Eye (tissue), 1 donor: ENCODE measurements at regions not wholly inside any gene's neighbourhood (a gene's known extent, or its start where the extent isn't known, plus 50 kb on each side); places are given as distances from the start of the nearest gene placed in this dataset.

ENCODE experiments used
- DNase-seq: peaks from one replicate; pipeline ENCODE4 v3.0.0-alpha.2; 2015

DNA sequence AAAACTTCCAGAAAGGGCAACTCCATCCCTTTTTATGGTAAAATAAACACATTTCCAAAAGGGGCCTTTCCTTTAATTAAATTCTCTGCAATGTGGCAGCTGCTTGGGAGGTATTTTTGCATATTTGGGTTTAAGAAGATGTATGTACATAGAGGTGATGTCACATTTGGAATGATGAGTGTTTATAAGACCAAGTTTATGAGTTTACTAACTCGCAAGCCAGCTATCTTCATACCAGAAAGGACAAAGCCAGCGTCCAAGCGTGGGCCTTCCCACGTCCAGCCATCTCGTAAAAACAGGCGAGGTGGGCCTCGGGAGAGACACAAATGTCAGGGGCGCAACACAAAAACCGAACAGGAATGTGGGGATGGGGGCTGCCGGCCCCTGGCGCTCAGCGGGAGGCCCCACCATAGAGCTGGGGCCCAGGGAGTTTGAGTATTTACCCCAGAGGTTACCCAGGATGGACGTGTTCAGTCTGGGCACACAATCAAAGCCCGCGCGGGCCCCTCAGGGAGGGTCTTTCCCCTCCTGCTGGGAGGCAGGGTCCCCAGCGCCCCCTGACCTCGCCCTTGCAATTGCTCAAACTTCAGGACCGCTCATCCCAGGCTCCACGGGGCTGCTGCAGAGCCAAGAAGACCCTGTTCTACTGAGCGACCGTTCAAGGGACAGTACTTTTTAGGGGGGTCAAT is 137.3 kb downstream of the TWIST2 start:
- DNase-seq, result no peak

DNA sequence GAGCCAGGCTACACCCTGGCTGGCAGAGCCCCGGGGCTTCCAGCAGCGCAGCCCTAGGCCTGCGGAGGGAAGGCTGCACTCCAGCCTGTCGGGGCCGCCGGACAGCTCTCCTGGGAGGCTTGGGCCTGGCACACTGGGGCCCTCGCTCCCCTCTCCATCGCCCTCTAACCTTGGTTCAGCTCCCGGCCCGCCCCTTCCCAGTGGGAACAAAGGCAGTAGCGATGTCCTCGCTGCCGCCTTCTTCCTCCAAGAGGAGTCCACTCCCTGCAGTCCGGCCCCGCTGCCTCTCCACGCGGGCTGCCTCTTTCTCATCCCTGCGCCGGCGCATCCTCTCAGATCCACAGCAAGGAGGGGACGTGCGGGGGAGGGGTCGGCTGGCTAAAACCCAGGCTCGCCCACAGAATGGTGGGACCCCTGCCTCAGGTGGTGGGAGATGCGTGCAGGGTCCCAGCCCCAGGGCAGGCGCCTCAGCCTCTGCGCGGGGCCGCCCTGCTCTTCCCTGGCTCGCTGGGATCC is 138.1 kb downstream of the TWIST2 start:
- no peak for DNase-seq

DNA sequence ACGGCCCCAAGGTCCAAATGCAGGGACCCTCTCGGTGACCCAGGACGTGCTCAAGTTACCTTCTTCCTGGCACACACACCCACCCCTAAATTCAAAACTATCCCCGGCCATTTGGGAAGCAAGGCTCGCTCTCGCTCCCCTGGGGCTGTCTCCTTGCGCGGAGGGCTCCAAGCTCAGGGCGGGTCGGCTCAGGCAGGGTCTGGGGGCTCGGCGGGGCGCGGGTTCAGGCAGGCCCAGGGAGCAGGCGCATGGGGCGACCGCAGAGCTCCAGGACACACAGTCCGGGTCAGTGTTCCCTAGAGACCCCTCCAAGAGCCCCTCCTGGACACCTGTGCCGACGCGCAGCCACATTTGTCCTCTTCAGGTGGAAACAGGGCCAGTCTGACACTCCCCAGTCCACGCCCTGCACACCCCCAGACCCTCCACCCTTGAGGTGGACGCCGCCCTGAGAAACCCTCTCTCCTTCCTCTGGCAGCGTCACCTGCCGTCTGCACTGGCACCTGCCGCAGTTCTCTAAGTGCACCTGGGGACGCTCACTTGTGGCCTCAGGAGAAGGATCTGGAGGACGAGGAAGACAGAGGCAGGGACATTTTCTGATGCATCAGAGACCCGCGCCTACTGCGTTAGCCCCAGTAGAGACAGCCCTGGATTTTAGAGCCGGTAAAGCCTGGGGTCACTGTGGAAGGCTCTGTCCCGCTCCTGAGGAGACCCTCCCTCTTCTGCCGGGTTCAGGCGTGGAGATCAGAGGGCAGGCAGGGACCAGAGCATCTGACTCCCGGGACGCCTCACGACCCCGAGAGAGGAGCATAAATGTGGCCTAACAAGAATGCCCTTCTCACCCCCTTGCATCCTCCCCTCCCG is 138.8 kb downstream of the TWIST2 start:
- no peak for DNase-seq

DNA sequence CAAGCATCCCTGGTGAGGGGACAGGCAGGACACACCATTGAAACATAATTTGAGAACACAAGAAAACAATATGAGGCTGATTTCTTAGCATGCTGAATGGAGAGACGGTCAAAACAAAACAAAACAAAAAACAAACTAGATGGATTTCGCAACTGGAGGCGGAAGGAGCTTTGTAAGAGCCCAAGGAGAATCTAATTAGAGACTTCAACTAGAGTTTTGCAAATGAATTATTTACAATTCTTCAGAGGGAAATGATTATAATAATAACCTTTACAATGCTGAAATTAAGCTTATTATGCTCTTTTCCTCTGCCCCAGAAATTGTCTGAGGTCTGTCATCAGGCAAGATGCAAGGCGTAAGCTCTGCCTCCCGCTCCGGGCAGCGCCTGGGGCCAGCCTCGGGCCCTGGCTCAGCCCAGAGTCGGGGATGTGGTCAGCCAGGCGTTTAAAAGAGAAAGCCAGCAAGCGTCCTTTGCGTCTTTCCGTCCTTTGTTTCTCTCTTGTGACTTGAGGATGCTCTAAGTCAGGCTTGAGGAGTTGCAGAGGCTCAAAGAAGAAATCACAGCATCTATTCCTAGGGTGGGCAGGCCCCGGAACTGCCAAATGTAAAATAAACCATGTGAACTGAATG is 139.6 kb downstream of the TWIST2 start:
- DNase-seq, result peak; percentile 68

DNA sequence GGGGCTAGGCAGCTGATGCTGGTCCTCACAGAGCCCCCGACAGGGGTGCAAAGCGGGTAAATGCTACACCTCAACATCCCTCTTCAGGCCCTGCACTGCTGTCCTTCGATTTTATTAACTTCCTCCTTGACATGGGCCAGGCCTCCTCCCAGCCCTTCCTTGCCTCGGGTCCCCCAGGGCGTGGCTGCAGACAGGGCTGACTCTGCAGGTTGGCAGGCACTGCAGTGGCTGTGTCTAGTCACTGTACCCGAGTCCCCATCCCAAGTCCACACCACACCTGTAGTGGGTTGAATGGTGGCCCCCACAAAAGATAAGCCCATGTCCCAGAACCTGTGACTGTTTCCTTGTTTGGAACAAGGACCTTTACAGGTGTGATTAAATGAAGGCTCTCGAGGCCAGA is 140.2 kb downstream of the TWIST2 start:
- no peak for DNase-seq

DNA sequence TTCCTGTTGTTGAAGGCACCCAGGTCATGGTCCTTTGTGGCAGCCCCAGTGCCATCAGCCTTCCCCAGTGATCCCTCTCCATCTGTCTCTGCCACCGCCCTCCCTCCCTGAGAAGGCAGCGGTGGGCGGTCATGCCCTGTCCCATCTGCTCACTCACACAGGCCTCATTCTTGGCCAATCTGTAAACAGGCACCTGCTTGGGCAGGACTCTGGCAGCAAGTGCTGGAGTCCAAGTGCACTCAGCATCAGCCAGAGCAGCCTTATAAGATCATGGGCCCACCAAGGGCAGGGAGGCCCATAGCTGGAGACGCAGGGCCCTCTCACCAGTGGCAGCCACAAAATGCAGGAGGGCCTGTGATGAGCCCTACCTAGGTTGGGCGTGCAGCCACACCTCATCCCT is 140.9 kb downstream of the TWIST2 start:
- no peak for DNase-seq

DNA sequence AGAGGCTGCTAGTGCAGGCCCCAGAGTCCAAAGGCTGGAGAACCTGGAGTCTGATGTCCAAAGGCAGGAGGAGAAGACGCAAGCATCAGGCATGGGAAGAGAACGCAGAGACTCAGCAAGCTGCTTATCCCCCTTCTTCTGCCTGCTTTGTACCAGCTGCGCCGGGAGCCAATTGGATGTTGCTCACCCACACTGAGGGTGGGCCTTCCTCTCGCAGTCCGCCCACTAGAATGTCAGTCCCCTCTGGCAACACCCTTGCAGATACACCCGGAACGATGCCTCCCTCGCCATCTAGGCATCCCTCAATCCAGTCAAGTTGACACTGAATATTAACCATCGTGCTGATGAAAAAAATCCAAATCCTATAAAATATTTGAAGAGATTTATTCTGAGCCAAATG is 141.6 kb downstream of the TWIST2 start:
- no peak for DNase-seq

DNA sequence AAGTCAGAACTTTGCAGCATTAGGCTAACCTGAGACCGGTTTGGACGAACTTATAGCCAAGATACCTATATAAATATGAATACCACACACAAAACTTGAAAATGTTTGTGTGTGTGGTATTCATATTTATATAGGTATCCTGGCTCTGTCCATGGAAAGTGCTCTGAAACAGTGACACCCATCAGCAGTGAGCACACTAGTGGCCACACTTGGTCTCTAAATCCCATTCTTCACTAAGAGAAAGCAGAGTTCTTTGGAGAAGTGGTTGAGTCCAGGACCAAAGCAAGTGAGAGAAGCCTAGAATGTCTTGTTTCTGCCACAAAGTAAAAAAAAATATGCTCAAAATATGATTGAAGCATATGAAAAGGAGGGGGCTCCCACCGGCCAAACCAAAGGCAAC is 146.5 kb downstream of the TWIST2 start:
- DNase-seq, result no peak

DNA sequence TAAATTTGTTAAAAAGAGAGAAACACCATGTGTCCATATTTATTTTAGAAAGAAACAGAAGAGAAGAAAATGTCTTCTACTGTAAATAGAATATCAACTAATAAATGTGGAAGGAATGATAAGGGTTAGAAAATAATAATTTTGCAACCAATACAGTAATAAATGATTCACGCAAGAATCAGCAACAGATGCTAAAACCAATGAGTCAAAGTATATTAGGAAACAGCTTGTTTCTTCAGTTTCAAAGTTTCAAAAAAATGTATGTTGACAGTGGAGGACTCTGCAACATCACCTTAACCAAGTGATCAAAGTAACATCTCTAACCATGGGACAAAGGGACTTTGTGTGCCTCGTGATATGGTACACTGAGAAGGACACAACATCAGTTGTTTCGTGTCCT is 147.0 kb downstream of the TWIST2 start:
- no peak for DNase-seq

DNA sequence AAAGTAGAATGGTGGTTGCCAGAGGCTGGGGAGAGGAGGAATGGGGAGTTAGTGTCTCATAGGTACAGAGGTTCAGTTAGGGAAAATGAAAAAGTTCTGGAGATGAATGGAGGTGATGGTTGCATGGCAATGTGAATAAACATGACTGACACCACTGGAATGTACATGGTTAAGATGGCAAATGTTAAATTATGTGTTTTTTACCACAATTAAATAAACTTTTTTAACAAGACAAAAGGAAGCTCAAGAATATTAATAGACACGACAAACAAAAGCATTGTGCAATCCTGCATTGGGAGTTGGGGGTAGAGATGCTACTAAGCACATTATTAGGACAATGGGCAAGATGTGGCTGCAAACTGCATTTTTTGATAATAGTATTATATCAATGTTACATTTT is 147.7 kb downstream of the TWIST2 start:
- DNase-seq, result no peak

DNA sequence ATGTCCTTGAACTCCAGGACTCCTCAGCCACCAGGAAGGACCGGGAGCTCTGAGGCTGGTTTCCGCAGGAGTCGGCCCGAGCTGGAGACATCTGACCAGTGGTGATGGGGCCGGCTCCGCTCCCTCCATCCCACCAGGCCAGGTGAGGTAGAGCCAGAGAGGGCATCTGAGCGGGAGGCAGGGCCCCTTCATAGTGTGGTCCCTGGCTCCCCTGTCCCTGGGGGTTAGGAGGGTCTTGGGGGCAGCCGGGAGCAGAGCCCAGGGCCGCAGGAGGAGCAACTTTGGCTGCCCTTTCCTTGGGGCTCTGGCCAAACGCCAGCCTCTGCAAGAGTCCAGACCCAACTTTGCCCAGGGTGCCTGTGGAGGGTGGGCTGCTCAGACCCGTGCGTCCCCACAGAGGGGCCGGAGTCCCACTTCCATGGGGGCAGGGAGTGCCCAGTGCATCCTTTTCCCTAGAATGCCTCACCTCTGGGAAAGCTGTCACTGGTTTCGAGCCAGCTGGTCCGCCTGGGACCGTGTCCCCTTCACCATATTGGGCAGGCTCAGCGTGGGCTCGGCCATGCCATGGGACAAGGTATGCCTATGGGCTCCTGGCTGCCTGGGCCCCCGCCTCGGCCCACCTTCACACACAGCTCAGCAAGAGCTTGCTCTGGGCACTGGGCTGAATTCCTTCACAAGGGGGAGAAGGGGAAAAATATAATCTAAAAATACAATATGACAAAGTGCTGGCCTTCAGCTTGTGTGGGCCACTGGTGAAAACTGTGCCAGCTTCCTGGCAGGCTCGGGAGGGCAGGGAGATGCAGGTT is 148.6 kb downstream of the TWIST2 start:
- no peak for DNase-seq

DNA sequence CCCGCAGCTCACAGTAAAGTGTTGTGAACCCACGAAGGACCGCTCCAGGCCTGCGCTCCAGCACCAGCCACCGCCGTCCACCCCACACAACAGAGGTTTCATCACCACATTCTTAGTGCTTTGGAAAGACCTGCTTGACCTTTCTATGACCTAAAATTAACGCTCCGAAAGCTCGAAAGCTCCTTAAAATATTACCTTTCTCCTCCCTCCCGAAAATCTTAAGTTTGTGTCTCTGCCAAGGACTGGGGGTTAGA is 149.2 kb downstream of the TWIST2 start:
- DNase-seq, result no peak

DNA sequence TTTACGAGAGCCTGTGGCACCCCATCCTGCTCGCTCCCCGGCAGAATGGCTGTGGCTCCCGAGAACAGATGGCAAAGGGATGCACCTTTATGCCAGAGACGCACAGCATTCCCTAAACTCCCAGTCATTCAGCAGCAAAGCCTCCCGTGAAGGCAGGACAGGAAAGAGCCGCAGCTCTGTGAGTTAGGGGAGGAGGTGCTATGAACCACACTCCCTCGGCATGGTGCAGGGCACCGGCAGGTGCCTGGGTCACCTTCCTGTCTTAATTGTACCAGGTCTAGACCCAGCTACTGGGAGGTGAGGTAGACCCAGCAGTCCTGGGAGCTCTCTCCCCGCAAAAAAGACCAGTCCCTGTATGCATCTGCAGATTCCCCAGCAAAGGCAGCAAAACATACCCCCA is 149.8 kb downstream of the TWIST2 start:
- no peak for DNase-seq
